Neural progenitor cell (in vitro differentiated cells): ENCODE measurements at regions not wholly inside any gene's neighbourhood (a gene's known extent, or its start where the extent isn't known, plus 50 kb on each side); places are given as distances from the start of the nearest gene placed in this dataset.
A peak's percentile ranks its signal among the peaks of the same experiment; 100 is the strongest.

Source experiments
- DNase-seq: peaks from one replicate; pipeline ENCODE4 v3.0.0-alpha.2; 2016; ENCODE audit warnings: low spot score
- H2AFZ ChIP-seq: fragments of 200-600 bp; sonication (generic); replicated peaks from 2 replicates; pipeline ENCODE4 v1.6.1; 2016; ENCODE audit warnings: antibody characterized with exemption
- H3F3A ChIP-seq: fragments of 200-600 bp; sonication (generic); 2 replicates; pipeline ENCODE4 v1.6.1; 2016; ENCODE audit warnings: antibody characterized with exemption, low read depth
- H3K27ac ChIP-seq: fragments of 200-600 bp; sonication (generic); 2 replicates; pipeline ENCODE4 v1.5.1; 2016; ENCODE audit warnings: mild to moderate bottlenecking
- H3K27me3 ChIP-seq: fragments of 200-600 bp; sonication (generic); 2 replicates; pipeline ENCODE4 v1.6.1; 2016; ENCODE audit warnings: mild to moderate bottlenecking, moderate library complexity
- H3K36me3 ChIP-seq: fragments of 200-600 bp; sonication (generic); 2 replicates; pipeline ENCODE4 v1.5.1; 2016
- H3K4me1 ChIP-seq: fragments of 200-600 bp; sonication (generic); 2 replicates; pipeline ENCODE4 v1.6.1; 2016; ENCODE audit warnings: mixed run types
- H3K4me2 ChIP-seq: fragments of 200-600 bp; sonication (generic); 2 replicates; pipeline ENCODE4 v1.6.1; 2016
- H3K4me3 ChIP-seq: fragments of 200-600 bp; sonication (generic); 2 replicates; pipeline ENCODE4 v1.5.1; 2016
- H3K79me2 ChIP-seq: fragments of 200-600 bp; sonication (generic); 2 replicates; pipeline ENCODE4 v1.6.1; 2016; ENCODE audit warnings: low read depth
- H3K9ac ChIP-seq: fragments of 200-600 bp; sonication (generic); 2 replicates; pipeline ENCODE4 v1.6.1; 2016
- H3K9me3 ChIP-seq: fragments of 200-600 bp; sonication (generic); 2 replicates; pipeline ENCODE4 v1.5.1; 2016; ENCODE audit warnings: low read depth
- H4K20me1 ChIP-seq: fragments of 200-600 bp; sonication (generic); 2 replicates; pipeline ENCODE4 v1.6.1; 2016; ENCODE audit warnings: low read depth
- H3K27ac Mint-ChIP-seq: 3 replicates; pipeline ENCODE4 v1.8.0; 2021; ENCODE audit warnings: mixed read lengths
- H3K27me3 Mint-ChIP-seq: 2 replicates; pipeline ENCODE4 v1.8.0; 2022; ENCODE audit warnings: low read depth, mild to moderate bottlenecking, inconsistent platforms, moderate library complexity, mixed read lengths; ENCODE audit not compliant: insufficient read depth
- H3K36me3 Mint-ChIP-seq: 3 replicates; pipeline ENCODE4 v1.8.0; 2021; ENCODE audit warnings: mixed read lengths
- H3K4me1 Mint-ChIP-seq: 3 replicates; pipeline ENCODE4 v1.8.0; 2021; ENCODE audit warnings: mixed read lengths
- H3K4me3 Mint-ChIP-seq: 3 replicates; pipeline ENCODE4 v1.8.0; 2021; ENCODE audit warnings: mild to moderate bottlenecking, moderate library complexity, mixed read lengths
- H3K9me3 Mint-ChIP-seq: 3 replicates; pipeline ENCODE4 v1.8.0; 2020; ENCODE audit warnings: mixed read lengths
- CTCF ChIP-seq: fragments of 200-600 bp; sonication (generic); IDR thresholded peaks from 2 replicates; pipeline ENCODE4 v1.5.1; 2017; ENCODE audit warnings: antibody characterized with exemption, mild to moderate bottlenecking
- EZH2 ChIP-seq: fragments of 200-600 bp; sonication (generic); IDR thresholded peaks from 2 replicates; pipeline ENCODE4 v1.6.1; 2017; ENCODE audit warnings: antibody characterized with exemption, mild to moderate bottlenecking, moderate library complexity
- EZH2phosphoT487 ChIP-seq: fragments of 200-600 bp; sonication (generic); IDR thresholded peaks from 2 replicates; pipeline ENCODE4 v1.6.1; 2017; ENCODE audit warnings: antibody characterized with exemption

DNA sequence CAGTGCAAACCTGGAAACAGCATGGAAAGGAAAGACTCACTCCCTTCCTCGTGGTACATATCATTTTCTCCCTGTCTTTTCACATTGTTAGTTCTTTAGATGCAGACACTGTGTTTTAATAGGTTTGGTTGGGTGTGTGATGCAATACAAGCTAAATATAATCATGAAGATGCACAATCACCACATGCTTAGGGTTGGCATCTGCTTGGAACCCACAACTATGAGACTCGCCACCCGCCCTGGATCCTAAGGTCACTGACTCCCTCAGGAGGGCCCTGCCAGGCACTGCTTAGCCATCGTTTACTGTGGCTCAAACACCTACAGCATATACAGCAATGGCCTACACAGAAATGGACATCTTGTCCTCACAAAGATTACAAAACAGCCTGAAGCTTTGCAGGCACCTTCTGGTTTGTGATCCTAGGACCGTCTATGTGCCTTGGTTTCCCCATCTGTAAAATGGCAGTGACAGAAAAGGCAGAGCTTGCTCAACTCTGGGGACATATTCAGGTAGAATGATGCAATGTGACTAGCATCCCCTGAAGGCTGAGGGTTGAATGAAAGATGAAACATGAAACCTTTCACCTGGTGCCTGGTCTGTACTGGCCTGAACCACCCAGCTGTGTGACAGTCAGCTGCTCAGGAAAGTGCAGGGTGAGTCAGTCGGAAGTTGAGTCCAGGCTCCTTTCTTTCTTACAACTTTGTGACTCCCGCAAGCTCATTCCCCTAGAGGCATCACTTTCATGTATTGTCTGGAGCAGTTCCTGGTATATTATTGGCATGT, 123.6 kb upstream of the PFN2 start:
- Mint-ChIP-seq H3K36me3 (no peaks in the 10 kb centered on the region), H3K27me3 (peaks cover 2% of the 10 kb centered on the region), H3K4me1 (peaks cover 45% of the 10 kb centered on the region), H3K9me3 (peaks cover 1% of the 10 kb centered on the region), H3K27ac (no peak overlapping the region), H3K4me3 (no peak overlapping the region)
- no peaks in the 10 kb centered on the region for H3K36me3 ChIP-seq
- DNase-seq: no peak
- H3F3A ChIP-seq: peaks cover 26% of the 10 kb centered on the region
- H3K9me3 ChIP-seq: no peaks in the 10 kb centered on the region
- H3K4me3 ChIP-seq: no peak overlapping the region
- H3K27me3 ChIP-seq: no peaks in the 10 kb centered on the region
- TF ChIP-seq EZH2: no peak
- TF ChIP-seq EZH2phosphoT487: no peak
- TF ChIP-seq CTCF: no peak
- no peak overlapping the region for H3K9ac ChIP-seq
- H4K20me1 ChIP-seq: no peaks in the 10 kb centered on the region
- H3K27ac ChIP-seq: no peak overlapping the region
- no peak overlapping the region for H2AFZ ChIP-seq
- H3K4me2 ChIP-seq: no peak overlapping the region
- H3K79me2 ChIP-seq: no peaks in the 10 kb centered on the region
- H3K4me1 ChIP-seq: peaks cover 22% of the 10 kb centered on the region

- Histone ChIP-seq H3K4me1 (peaks cover 7% of the 10 kb centered on the region), H3K27ac (no peak overlapping the region), H3K36me3 (no peaks in the 10 kb centered on the region), H2AFZ (no peak overlapping the region), H3K27me3 (no peaks in the 10 kb centered on the region), H3K9ac (no peak overlapping the region), H3F3A (peaks cover 6% of the 10 kb centered on the region), H3K4me3 (no peak overlapping the region), H3K79me2 (no peaks in the 10 kb centered on the region), H3K4me2 (no peak overlapping the region), H3K9me3 (no peaks in the 10 kb centered on the region), H4K20me1 (no peaks in the 10 kb centered on the region)
- no peak for DNase-seq
- Mint-ChIP-seq H3K27me3 (peaks cover 2% of the 10 kb centered on the region), H3K36me3 (no peaks in the 10 kb centered on the region), H3K27ac (no peak overlapping the region), H3K9me3 (no peaks in the 10 kb centered on the region), H3K4me3 (no peak overlapping the region), H3K4me1 (peaks cover 29% of the 10 kb centered on the region)
- no peak for TF ChIP-seq CTCF
- no peak for TF ChIP-seq EZH2phosphoT487
- no peak for TF ChIP-seq EZH2
Observed at GRCh38 chr3:150091626-150092025, 120.9 kb upstream of the PFN2 start.

- TF ChIP-seq EZH2 (no peak), EZH2phosphoT487 (no peak), CTCF (no peak)
- H3K27me3 ChIP-seq: no peaks in the 10 kb centered on the region
- no peaks in the 10 kb centered on the region for H3K79me2 ChIP-seq
- no peaks in the 10 kb centered on the region for H3K9me3 ChIP-seq
- no peak overlapping the region for H3K9ac ChIP-seq
- H3K27ac ChIP-seq: no peak overlapping the region
- H3K4me1 ChIP-seq: no peaks in the 10 kb centered on the region
- no peak overlapping the region for H3K4me3 ChIP-seq
- H3F3A ChIP-seq: no peaks in the 10 kb centered on the region
- H3K4me2 ChIP-seq: no peak overlapping the region
- H3K27me3 Mint-ChIP-seq: peaks cover 2% of the 10 kb centered on the region
- no peaks in the 10 kb centered on the region for H4K20me1 ChIP-seq
- H3K27ac Mint-ChIP-seq: peak overlapping the region; percentile 61
- no peak overlapping the region for H3K4me3 Mint-ChIP-seq
- H2AFZ ChIP-seq: no peak overlapping the region
- no peaks in the 10 kb centered on the region for H3K36me3 ChIP-seq
- H3K9me3 Mint-ChIP-seq: peaks cover 5% of the 10 kb centered on the region
- no peak for DNase-seq
- no peaks in the 10 kb centered on the region for H3K36me3 Mint-ChIP-seq
- H3K4me1 Mint-ChIP-seq: peaks cover 24% of the 10 kb centered on the region
Observed at GRCh38 chr3:150090877-150091276, 120.2 kb upstream of the PFN2 start.
